Small intestine (tissue), 7 donors: ENCODE measurements at regions not wholly inside any gene's neighbourhood (a gene's known extent, or its start where the extent isn't known, plus 50 kb on each side); places are given as distances from the start of the nearest gene placed in this dataset.
A peak's percentile ranks its signal among the peaks of the same experiment; 100 is the strongest.

ENCODE experiments used
- DNase-seq, 2 donors: peaks; one replicate each; pipeline versions ENCODE4 v3.0.0 to v3.0.0-alpha.2; 2013
- FAIRE-seq: peaks from 2 replicates; lab custom pipeline; 2012; peaks lifted over from hg19 to GRCh38; lab: Jason Lieb, UNC
- H3K27ac ChIP-seq, 3 donors: one replicate each; pipeline ENCODE4 v1.5.1; 2013; ENCODE audit warnings: low read length in 2 of 3, mild to moderate bottlenecking in 2 of 3, control low read depth in 1 of 3, inconsistent platforms in 1 of 3, low read depth in 1 of 3, moderate library complexity in 1 of 3
- H3K27me3 ChIP-seq, 3 donors: one replicate each; pipeline ENCODE4 v1.6.1; 2013; ENCODE audit warnings: low read length in 3 of 3, inconsistent platforms in 1 of 3; ENCODE audit not compliant: control insufficient read depth in 3 of 3, insufficient read depth in 3 of 3
- H3K36me3 ChIP-seq, 3 donors: one replicate each; pipeline ENCODE4 v1.6.1; 2013; ENCODE audit warnings: low read length in 3 of 3, inconsistent platforms in 1 of 3, low read depth in 1 of 3, mild to moderate bottlenecking in 1 of 3, moderate library complexity in 1 of 3; ENCODE audit not compliant: control insufficient read depth in 3 of 3, insufficient read depth in 2 of 3
- H3K4me1 ChIP-seq, 3 donors: one replicate each; pipeline ENCODE4 v1.6.1; 2013; ENCODE audit warnings: low read length in 2 of 3, inconsistent platforms in 1 of 3, low read depth in 1 of 3, mild to moderate bottlenecking in 1 of 3, moderate library complexity in 1 of 3; ENCODE audit not compliant: control insufficient read depth in 3 of 3, insufficient read depth in 2 of 3
- H3K4me3 ChIP-seq, 3 donors: one replicate each; pipeline ENCODE4 v1.5.1; 2013; ENCODE audit warnings: low read length in 3 of 3, control low read depth in 1 of 3, inconsistent platforms in 1 of 3, low read depth in 1 of 3, mild to moderate bottlenecking in 1 of 3, moderate library complexity in 1 of 3
- H3K9me3 ChIP-seq, 2 donors: one replicate each; pipeline ENCODE4 v1.6.1; 2013; ENCODE audit warnings: low read depth in 1 of 2, low read length in 1 of 2; ENCODE audit not compliant: control insufficient read depth in 2 of 2, insufficient read depth in 1 of 2
- WGBS, 3 donors: extraction: QIAGEN DNeasy Blood & Tissue Kit; methylation state at CpG; one replicate each; pipeline ENCODE4 v1.1.7; 2013; 5-methylcytosine and 5-hydroxymethylcytosine counted together
- donor health status: healthy with polysubstance abuse.
- donor health status: control.
- donor health status: control.
- donor health status: Bipolar disorder and iron deficiency.
- donor health status: healthy.

DNA sequence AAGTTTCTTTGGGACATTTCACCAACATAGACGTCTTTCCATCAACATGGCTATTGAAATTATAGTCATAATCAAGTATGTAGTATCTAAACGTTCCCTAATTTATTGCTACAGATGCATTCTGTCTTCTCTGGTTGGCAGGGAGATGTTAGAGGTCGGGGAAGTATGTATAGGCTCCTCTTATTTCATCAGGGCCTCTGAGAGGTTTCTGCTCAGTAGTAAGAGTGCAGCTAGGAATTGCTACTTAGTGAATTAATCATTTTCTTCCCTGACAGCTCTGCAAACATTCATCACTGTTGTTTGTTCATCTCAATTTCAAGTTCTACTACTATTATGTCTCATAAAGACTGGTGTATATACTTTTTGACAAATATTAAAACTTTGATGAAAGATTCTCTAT is 309.7 kb upstream of the NR2F2 start:
- FAIRE-seq: no peak
- Histone ChIP-seq H3K27ac (no peak overlapping the region), H3K36me3 (no peaks in the 10 kb centered on the region), H3K4me3 (no peak overlapping the region), H3K27me3 (no peaks in the 10 kb centered on the region), H3K4me1 (no peaks in the 10 kb centered on the region), H3K9me3 (peaks cover 0 to 6% of the 10 kb centered on the region in 2 donors)
- DNase-seq: no peak
- WGBS, 3 donors: 35 to 60% (median 52%) methylated on average over 3 of the region's 3 CpGs

DNA sequence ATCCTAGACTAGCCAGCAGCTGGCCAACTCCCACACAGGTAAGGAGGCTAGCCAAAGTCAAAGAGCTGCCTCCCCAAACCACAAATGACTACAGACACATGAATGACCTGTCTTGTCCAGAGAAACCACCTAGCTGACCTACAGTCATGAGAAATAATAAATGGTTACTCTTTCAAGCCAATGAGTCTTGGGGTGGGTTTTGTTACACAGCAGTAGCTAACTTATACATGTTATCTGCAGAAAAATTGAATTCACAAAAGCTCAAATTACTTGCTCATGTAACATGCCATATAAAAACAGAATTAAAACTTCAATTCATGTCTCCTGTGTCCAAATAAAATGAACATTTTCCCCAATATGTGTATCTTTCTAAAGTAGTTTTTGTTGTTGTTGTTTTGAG is 307.4 kb upstream of the NR2F2 start:
- no peak overlapping the region for H3K4me3 ChIP-seq
- DNase-seq (no peak), FAIRE-seq (no peak)
- no peak overlapping the region for H3K27ac ChIP-seq
- peaks cover 0 to 6% of the 10 kb centered on the region in 2 donors for H3K9me3 ChIP-seq
- no peaks in the 10 kb centered on the region for H3K27me3 ChIP-seq
- no peaks in the 10 kb centered on the region for H3K4me1 ChIP-seq
- no peaks in the 10 kb centered on the region for H3K36me3 ChIP-seq

DNA sequence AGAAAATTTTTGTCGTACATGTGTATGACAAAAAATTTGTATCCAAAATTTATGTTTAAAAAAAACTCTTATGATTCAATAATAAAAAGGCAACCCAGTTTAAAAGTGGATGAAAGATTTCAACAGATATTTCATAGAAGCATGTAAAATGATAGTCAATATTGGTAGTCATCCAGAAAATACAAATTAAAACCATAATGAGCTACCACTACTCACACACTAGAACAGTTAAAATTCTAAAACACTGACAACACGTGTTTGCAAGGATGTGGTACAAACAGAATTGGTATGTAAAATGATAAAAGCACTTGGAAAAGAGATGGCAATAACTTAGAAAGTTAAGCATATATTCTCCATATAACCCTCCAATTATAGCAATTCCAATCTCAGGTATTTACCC is 303.0 kb upstream of the NR2F2 start:
- Histone ChIP-seq H3K9me3 (peaks cover 0 to 6% of the 10 kb centered on the region in 2 donors), H3K27me3 (no peaks in the 10 kb centered on the region), H3K4me3 (no peak overlapping the region), H3K4me1 (peaks cover 0 to 5% (median 0%) of the 10 kb centered on the region in 3 donors), H3K36me3 (no peaks in the 10 kb centered on the region), H3K27ac (no peak overlapping the region)
- no peak for DNase-seq
- FAIRE-seq: no peak
- 80 to 86% (median 80%) methylated on average over 2 of the region's 2 CpGs for WGBS, 3 donors

- H3K27ac ChIP-seq: no peak overlapping the region
- DNase-seq: no peak
- H3K4me3 ChIP-seq: no peak overlapping the region
- H3K4me1 ChIP-seq: peaks cover 0 to 5% (median 0%) of the 10 kb centered on the region in 3 donors
- WGBS, 3 donors: 77 to 83% (median 79%) methylated on average over 2 of the region's 2 CpGs
- FAIRE-seq: no peak
- no peaks in the 10 kb centered on the region for H3K9me3 ChIP-seq
- no peaks in the 10 kb centered on the region for H3K36me3 ChIP-seq
- H3K27me3 ChIP-seq: no peaks in the 10 kb centered on the region
Observed at GRCh38 chr15:96028620-96029019, 301.9 kb upstream of the NR2F2 start.

GRCh38 chr15:96029172-96029571 is 301.3 kb upstream of the NR2F2 start:
- Histone ChIP-seq H3K4me3 (no peak overlapping the region), H3K4me1 (peaks cover 0 to 5% (median 0%) of the 10 kb centered on the region in 3 donors), H3K27ac (no peak overlapping the region), H3K9me3 (no peaks in the 10 kb centered on the region), H3K36me3 (no peaks in the 10 kb centered on the region), H3K27me3 (no peaks in the 10 kb centered on the region)
- FAIRE-seq (no peak), DNase-seq (no peak)

GRCh38 chr15:96031426-96032110 is 298.9 kb upstream of the NR2F2 start:
- peak overlapping the region in 1 of 3 donors; percentile 42 for H3K27ac ChIP-seq
- DNase-seq (peak in 1 of 2 donors; percentile 58), FAIRE-seq (no peak)
- no peak overlapping the region for H3K4me3 ChIP-seq
- no peaks in the 10 kb centered on the region for H3K36me3 ChIP-seq
- H3K27me3 ChIP-seq: no peaks in the 10 kb centered on the region
- no peaks in the 10 kb centered on the region for H3K9me3 ChIP-seq
- 62 to 74% (median 64%) methylated on average over 5 of the region's 5 CpGs for WGBS, 3 donors
- H3K4me1 ChIP-seq: peaks cover 0 to 9% (median 0%) of the 10 kb centered on the region in 3 donors

DNA sequence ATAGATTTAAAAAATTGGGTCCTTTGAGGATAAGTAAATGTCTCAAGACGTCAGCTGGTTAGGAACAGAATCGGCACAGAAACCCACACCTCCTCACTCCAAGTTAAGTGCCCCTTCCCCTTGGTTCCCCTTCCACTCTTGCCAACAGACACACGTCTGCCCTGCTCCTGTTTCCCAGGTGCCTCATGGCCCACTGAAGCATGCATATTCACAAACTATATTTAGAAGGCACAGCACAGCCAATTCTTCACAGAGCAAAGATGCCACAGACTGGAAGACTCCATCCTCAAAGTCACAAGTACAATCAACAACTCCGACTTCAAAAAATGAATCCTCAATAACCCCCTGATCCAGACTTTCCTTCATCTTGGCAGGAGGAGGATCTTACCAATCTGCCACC is 295.4 kb upstream of the NR2F2 start:
- Histone ChIP-seq H3K9me3 (no peaks in the 10 kb centered on the region), H3K27ac (no peak overlapping the region), H3K27me3 (no peaks in the 10 kb centered on the region), H3K4me1 (peaks cover 0 to 14% (median 0%) of the 10 kb centered on the region in 3 donors), H3K4me3 (no peak overlapping the region), H3K36me3 (no peaks in the 10 kb centered on the region)
- DNase-seq (no peak), FAIRE-seq (no peak)
- 82 to 88% (median 84%) methylated on average over 4 of the region's 4 CpGs for WGBS, 3 donors

GRCh38 chr15:96035635-96036034 is 294.9 kb upstream of the NR2F2 start:
- DNase-seq (no peak), FAIRE-seq (no peak)
- H3K27ac ChIP-seq: no peak overlapping the region
- peaks cover 0 to 14% (median 0%) of the 10 kb centered on the region in 3 donors for H3K4me1 ChIP-seq
- WGBS, 3 donors: 62 to 67% (median 64%) methylated on average over 5 of the region's 5 CpGs
- H3K36me3 ChIP-seq: no peaks in the 10 kb centered on the region
- H3K9me3 ChIP-seq: no peaks in the 10 kb centered on the region
- no peaks in the 10 kb centered on the region for H3K27me3 ChIP-seq
- no peak overlapping the region for H3K4me3 ChIP-seq

DNA sequence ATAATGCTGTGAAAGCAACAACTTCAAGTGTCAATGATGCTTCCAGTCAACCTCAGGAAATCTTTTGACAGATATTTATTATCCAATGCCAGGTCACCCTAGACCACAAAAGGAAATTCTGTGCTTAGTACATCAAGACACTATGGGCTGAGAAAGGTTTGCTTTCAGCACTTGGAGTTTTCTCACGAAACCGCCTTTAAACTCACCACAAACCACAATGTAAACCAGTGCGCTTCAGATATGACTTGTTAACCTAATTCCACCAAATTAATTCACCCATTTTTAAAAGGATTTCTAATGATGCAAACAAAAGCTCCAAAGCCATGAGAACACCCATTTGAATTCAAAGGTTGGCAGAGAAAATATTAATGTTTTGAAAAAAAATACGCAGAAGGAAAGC is 292.9 kb upstream of the NR2F2 start:
- Histone ChIP-seq H3K36me3 (no peaks in the 10 kb centered on the region), H3K9me3 (no peaks in the 10 kb centered on the region), H3K27me3 (no peaks in the 10 kb centered on the region), H3K4me1 (peaks cover 0 to 11% (median 0%) of the 10 kb centered on the region in 3 donors), H3K4me3 (no peak overlapping the region), H3K27ac (no peak overlapping the region)
- DNase-seq: no peak
- 68 to 80% (median 74%) methylated on average over 4 of the region's 4 CpGs for WGBS, 3 donors
- FAIRE-seq: no peak
